ENCODE measurements at regions not wholly inside any gene's neighbourhood (a gene's known extent, or its start where the extent isn't known, plus 50 kb on each side); places are given as distances from the start of the nearest gene placed in this dataset.

- H3K9me3 ChIP-seq: no peaks in the 10 kb centered on the region
- no peaks in the 10 kb centered on the region for H3K4me1 ChIP-seq
- DNase-seq: peak in 2 of 4 donors; percentile 5 to 7
- no peaks in the 10 kb centered on the region for H3K27me3 ChIP-seq
- no peak for TF ChIP-seq POLR2A (IDR thresholded peaks at IDR 0.05)
- no peak for TF ChIP-seq CTCF (IDR thresholded peaks at IDR 0.05)
- no peak overlapping the region for H3K4me3 ChIP-seq
- intact Hi-C loops (cut with DNase I): no loop called here
- ATAC-seq: no peak
- no peak overlapping the region for H3K27ac ChIP-seq
- no peaks in the 10 kb centered on the region for H3K36me3 ChIP-seq (replicated peaks in 1 of 2; ENCODE audit: insufficient read depth in 1 of 2, low read depth in 2 of 2)
- 48 to 57% methylated on average over 8 of the region's 8 CpGs for WGBS, 2 donors
Observed at GRCh38 chr20:39452583-39453340, 490.6 kb downstream of the DHX35 start.

- no peak for ATAC-seq
- TF ChIP-seq POLR2A (IDR thresholded peaks at IDR 0.05) (no peak), CTCF (IDR thresholded peaks at IDR 0.05) (no peak)
- H3K9me3 ChIP-seq: no peaks in the 10 kb centered on the region
Observed at GRCh38 chr20:39451386-39451785, 489.2 kb downstream of the DHX35 start.

GRCh38 chr20:39446397-39446796 is 484.3 kb downstream of the DHX35 start:
- Histone ChIP-seq H3K4me1 (no peaks in the 10 kb centered on the region), H3K27ac (no peak overlapping the region), H3K27me3 (no peaks in the 10 kb centered on the region), H3K36me3 (replicated peaks in 1 of 2; ENCODE audit: insufficient read depth in 1 of 2, low read depth in 2 of 2) (no peaks in the 10 kb centered on the region), H3K4me3 (no peak overlapping the region), H3K9me3 (no peaks in the 10 kb centered on the region)
- no peak for TF ChIP-seq POLR2A (IDR thresholded peaks at IDR 0.05)
- ATAC-seq (no peak), DNase-seq (no peak)
- intact Hi-C loops (cut with DNase I): no loop called here
- WGBS, 2 donors: 26 to 44% methylated on average over 2 of the region's 2 CpGs

More at GRCh38 chr20:39451386-39451785, 489.2 kb downstream of the DHX35 start:
- Histone ChIP-seq H3K36me3 (replicated peaks in 1 of 2; ENCODE audit: insufficient read depth in 1 of 2, low read depth in 2 of 2) (no peaks in the 10 kb centered on the region), H3K27me3 (no peaks in the 10 kb centered on the region), H3K4me3 (no peak overlapping the region), H3K27ac (no peak overlapping the region), H3K4me1 (no peaks in the 10 kb centered on the region)
- no peak for DNase-seq
- intact Hi-C loops (cut with DNase I): no loop called here

- Histone ChIP-seq H3K27me3 (no peaks in the 10 kb centered on the region), H3K9me3 (no peaks in the 10 kb centered on the region), H3K36me3 (replicated peaks in 1 of 2; ENCODE audit: insufficient read depth in 1 of 2, low read depth in 2 of 2) (no peaks in the 10 kb centered on the region), H3K27ac (no peak overlapping the region), H3K4me3 (no peak overlapping the region), H3K4me1 (no peaks in the 10 kb centered on the region)
- DNase-seq: no peak
- ATAC-seq: no peak
- TF ChIP-seq CTCF (IDR thresholded peaks at IDR 0.05): no peak
- TF ChIP-seq POLR2A (IDR thresholded peaks at IDR 0.05): no peak
- intact Hi-C loops (cut with DNase I): no loop called here
- WGBS, 2 donors: 61 to 81% methylated on average over 1 of the region's 1 CpG
Observed at GRCh38 chr20:39445095-39445494, 483.0 kb downstream of the DHX35 start.

GRCh38 chr20:39433466-39433865 is 471.3 kb downstream of the DHX35 start:
- 46 to 69% methylated on average over 1 of the region's 1 CpG for WGBS, 2 donors

More at GRCh38 chr20:39433466-39433865, 471.3 kb downstream of the DHX35 start:
- intact Hi-C loops (cut with DNase I): no loop called here
- Histone ChIP-seq H3K4me1 (no peaks in the 10 kb centered on the region), H3K27ac (no peak overlapping the region), H3K36me3 (replicated peaks in 1 of 2; ENCODE audit: insufficient read depth in 1 of 2, low read depth in 2 of 2) (no peaks in the 10 kb centered on the region), H3K27me3 (no peaks in the 10 kb centered on the region), H3K4me3 (no peak overlapping the region), H3K9me3 (no peaks in the 10 kb centered on the region)
- no peak for ATAC-seq
- TF ChIP-seq POLR2A (IDR thresholded peaks at IDR 0.05): no peak
- no peak for TF ChIP-seq CTCF (IDR thresholded peaks at IDR 0.05)
- DNase-seq: no peak

Data from body of pancreas (tissue), 4 donors.